Skin of body (tissue), 1 donor: ENCODE measurements at regions not wholly inside any gene's neighbourhood (a gene's known extent, or its start where the extent isn't known, plus 50 kb on each side); places are given as distances from the start of the nearest gene placed in this dataset.

Experiments used
- DNase-seq: peaks from one replicate; lab custom pipeline; 2025; lab: John Stamatoyannopoulos, UW

GRCh38 chr5:114018186-114018585 lies 343.7 kb upstream of the KCNN2 start:
- no peak for DNase-seq

- DNase-seq = no peak
Observed at GRCh38 chr5:114038756-114039155, 323.1 kb upstream of the KCNN2 start.

GRCh38 chr5:114050087-114050486 lies 311.8 kb upstream of the KCNN2 start:
- no peak for DNase-seq

GRCh38 chr5:114053372-114053771 lies 308.5 kb upstream of the KCNN2 start:
- DNase-seq = no peak

GRCh38 chr5:114054594-114054993 lies 307.3 kb upstream of the KCNN2 start:
- DNase-seq = peak; percentile 5

GRCh38 chr5:114055318-114056184 lies 306.3 kb upstream of the KCNN2 start:
- DNase-seq = peak; percentile 85

- no peak for DNase-seq
Observed at GRCh38 chr5:114056185-114056538, 305.7 kb upstream of the KCNN2 start.

GRCh38 chr5:114060866-114061265 lies 301.0 kb upstream of the KCNN2 start:
- DNase-seq = no peak

- no peak for DNase-seq
Observed at GRCh38 chr5:114062932-114063867, 298.7 kb upstream of the KCNN2 start.

GRCh38 chr5:114065912-114066311 lies 296.0 kb upstream of the KCNN2 start:
- no peak for DNase-seq

- DNase-seq = no peak
Observed at GRCh38 chr5:114070093-114070722, 291.7 kb upstream of the KCNN2 start.

GRCh38 chr5:114089259-114089658 lies 272.6 kb upstream of the KCNN2 start:
- no peak for DNase-seq

- no peak for DNase-seq
Observed at GRCh38 chr5:114097570-114097969, 264.3 kb upstream of the KCNN2 start.

- DNase-seq = no peak
Observed at GRCh38 chr5:114099161-114099560, 262.7 kb upstream of the KCNN2 start.

GRCh38 chr5:114101153-114101552 lies 260.7 kb upstream of the KCNN2 start:
- no peak for DNase-seq

GRCh38 chr5:114113604-114114003 lies 248.3 kb upstream of the KCNN2 start:
- DNase-seq = no peak

- no peak for DNase-seq
Observed at GRCh38 chr5:114116981-114117380, 244.9 kb upstream of the KCNN2 start.

- DNase-seq = no peak
Observed at GRCh38 chr5:114118511-114118910, 243.4 kb upstream of the KCNN2 start.

GRCh38 chr5:114120166-114120565 lies 241.7 kb upstream of the KCNN2 start:
- no peak for DNase-seq

- DNase-seq = no peak
Observed at GRCh38 chr5:114122852-114123251, 239.0 kb upstream of the KCNN2 start.

GRCh38 chr5:114123654-114124053 lies 238.2 kb upstream of the KCNN2 start:
- no peak for DNase-seq

GRCh38 chr5:114146398-114146797 lies 215.5 kb upstream of the KCNN2 start:
- DNase-seq = no peak
